H1 (cell line): ENCODE measurements at regions not wholly inside any gene's neighbourhood (a gene's known extent, or its start where the extent isn't known, plus 50 kb on each side); places are given as distances from the start of the nearest gene placed in this dataset.

Experiments
- CTCF ChIA-PET: fragments of 300-600 bp; sonication (Branson Sonifier 250); formaldehyde crosslinking; loops from one replicate; lab custom pipeline; 2021; ENCODE audit not compliant: partially characterized antibody; lab: Charles Lee
- POLR2A ChIA-PET: fragments of 300-600 bp; sonication (Branson Sonifier 250); formaldehyde crosslinking; loops from one replicate; lab custom pipeline; 2021; ENCODE audit warnings: inconsistent platforms; ENCODE audit not compliant: partially characterized antibody; lab: Charles Lee
- DNase-seq, 2 experiments: peaks; one replicate each; pipeline versions ENCODE4 v3.0.0 to v3.0.0-alpha.2; 2010 to 2022; ENCODE audit warnings: low spot score in 2 of 2, low read depth in 1 of 2, mixed read lengths in 1 of 2
- FAIRE-seq: peaks from 2 replicates; lab custom pipeline; 2011; peaks lifted over from hg19 to GRCh38; lab: Jason Lieb, UNC
- H2AFZ ChIP-seq: 2 replicates; pipeline ENCODE4 v1.8.1; 2012; ENCODE audit warnings: low read length, inconsistent platforms
- H2AK5ac ChIP-seq: 2 replicates; pipeline ENCODE4 v1.6.1; 2013; ENCODE audit warnings: low read depth, low read length
- H2BK120ac ChIP-seq: replicated peaks from 2 replicates; pipeline ENCODE3; 2013; ENCODE audit warnings: low read depth, low read length, inconsistent platforms
- H2BK12ac ChIP-seq: 2 replicates; pipeline ENCODE4 v1.6.1; 2013; ENCODE audit warnings: low read depth, low read length
- H2BK15ac ChIP-seq: 2 replicates; pipeline ENCODE4 v1.6.1; 2013; ENCODE audit warnings: low read length
- H2BK20ac ChIP-seq: 2 replicates; pipeline ENCODE4 v1.6.1; 2013; ENCODE audit warnings: low read length
- H2BK5ac ChIP-seq: 2 replicates; pipeline ENCODE4 v1.6.1; 2013; ENCODE audit warnings: low read depth, low read length
- H3K14ac ChIP-seq: 2 replicates; pipeline ENCODE4 v1.6.1; 2013; ENCODE audit warnings: inconsistent platforms; ENCODE audit not compliant: insufficient read length
- H3K18ac ChIP-seq: 2 replicates; pipeline ENCODE4 v1.6.1; 2013; ENCODE audit warnings: low read length; ENCODE audit errors: extremely low read depth
- H3K23ac ChIP-seq: 2 replicates; pipeline ENCODE4 v1.6.1; 2013; ENCODE audit warnings: inconsistent platforms; ENCODE audit not compliant: insufficient read length
- H3K23me2 ChIP-seq: 2 replicates; pipeline ENCODE4 v1.6.1; 2013; ENCODE audit warnings: low read depth, low read length
- H3K27ac ChIP-seq: 2 replicates; pipeline ENCODE4 v1.6.1; 2011; ENCODE audit warnings: low read depth, low read length, inconsistent platforms
- H3K27me3 ChIP-seq, 4 experiments: replicated peaks in 1 of 4; 1 replicate in 1 of 4; 2 replicates in 3 of 4; pipeline versions ENCODE4 v1.6.1 to v1.8.1; 2011 to 2013; ENCODE audit warnings: low read length in 3 of 4, mild to moderate bottlenecking in 3 of 4, inconsistent platforms in 2 of 4, mixed read lengths in 2 of 4, moderate library complexity in 1 of 4; ENCODE audit not compliant: control insufficient read depth in 3 of 4, insufficient read depth in 3 of 4; ENCODE audit errors: extremely low read depth in 1 of 4
- H3K36me3 ChIP-seq, 4 experiments: 2 replicates each; pipeline versions ENCODE4 v1.6.1 to v1.8.1; 2011 to 2013; ENCODE audit warnings: mild to moderate bottlenecking in 4 of 4, low read length in 3 of 4, moderate library complexity in 2 of 4, control low read depth in 1 of 4, inconsistent platforms in 1 of 4; ENCODE audit not compliant: insufficient read depth in 4 of 4, control insufficient read depth in 2 of 4
- H3K4ac ChIP-seq: replicated peaks from 2 replicates; pipeline ENCODE3; 2013; ENCODE audit warnings: low read length, low read depth, mixed read lengths, inconsistent platforms; ENCODE audit not compliant: insufficient read length
- H3K4me1 ChIP-seq, 4 experiments: replicated peaks in 1 of 4; 1 replicate in 1 of 4; 2 replicates in 3 of 4; pipeline versions ENCODE4 v1.6.1 to v1.8.1; 2011 to 2013; ENCODE audit warnings: low read length in 3 of 4, inconsistent platforms in 2 of 4, mixed read lengths in 1 of 4; ENCODE audit not compliant: insufficient read depth in 4 of 4, control insufficient read depth in 3 of 4
- H3K4me2 ChIP-seq, 2 experiments: 2 replicates each; pipeline versions ENCODE4 v1.6.1 to v1.8.1; 2011 to 2013; ENCODE audit warnings: low read depth in 2 of 2, low read length in 2 of 2, control low read depth in 1 of 2, inconsistent platforms in 1 of 2, mild to moderate bottlenecking in 1 of 2; ENCODE audit not compliant: insufficient read depth in 1 of 2
- H3K4me3 ChIP-seq, 4 experiments: fragments of 200-600, 300-600 bp in 1 of 4; sonication (generic), shearing (Covaris generic), sonication (Bioruptor Twin) in 1 of 4; 2 replicates each; pipeline versions ENCODE4 v1.5.1 to v1.8.1; 2011 to 2016; ENCODE audit warnings: low read length in 4 of 4, low read depth in 3 of 4, control low read depth in 2 of 4, inconsistent platforms in 2 of 4, mild to moderate bottlenecking in 2 of 4, mixed read lengths in 1 of 4, moderate library complexity in 1 of 4; ENCODE audit not compliant: insufficient read depth in 2 of 4; ENCODE audit errors: extremely low read depth in 1 of 4
- H3K56ac ChIP-seq: replicated peaks from 2 replicates; pipeline ENCODE3; 2013; ENCODE audit warnings: low read depth, mild to moderate bottlenecking, mixed read lengths, low read length, inconsistent platforms; ENCODE audit not compliant: insufficient read length
- H3K79me1 ChIP-seq: 2 replicates; pipeline ENCODE4 v1.6.1; 2013; ENCODE audit warnings: low read depth, low read length, control low read depth
- H3K79me2 ChIP-seq, 2 experiments: 2 replicates each; pipeline versions ENCODE4 v1.6.1 to v1.8.1; 2012 to 2013; ENCODE audit warnings: low read length in 2 of 2, mild to moderate bottlenecking in 2 of 2, inconsistent platforms in 1 of 2; ENCODE audit not compliant: insufficient read depth in 2 of 2, control insufficient read depth in 1 of 2
- H3K9ac ChIP-seq, 4 experiments: replicated peaks in 1 of 4; 1 replicate in 1 of 4; 2 replicates in 3 of 4; pipeline versions ENCODE4 v1.6.1 to v1.8.1; 2011 to 2013; ENCODE audit warnings: low read depth in 3 of 4, low read length in 3 of 4, control low read depth in 2 of 4, mild to moderate bottlenecking in 2 of 4, moderate library complexity in 2 of 4, inconsistent platforms in 1 of 4; ENCODE audit errors: extremely low read depth in 1 of 4
- H3K9me3 ChIP-seq, 2 experiments: 2 replicates each; pipeline versions ENCODE4 v1.6.1 to v1.8.1; 2012 to 2013; ENCODE audit warnings: mild to moderate bottlenecking in 2 of 2, moderate library complexity in 2 of 2, control low read depth in 1 of 2, inconsistent platforms in 1 of 2, low read depth in 1 of 2, low read length in 1 of 2, mixed read lengths in 1 of 2; ENCODE audit not compliant: insufficient read depth in 2 of 2
- H4K20me1 ChIP-seq, 2 experiments: replicated peaks in 1 of 2; 2 replicates each; pipeline versions ENCODE3 to v1.8.1; 2011 to 2013; ENCODE audit warnings: inconsistent platforms in 2 of 2, low read length in 2 of 2, mild to moderate bottlenecking in 1 of 2; ENCODE audit not compliant: insufficient read depth in 2 of 2, control insufficient read depth in 1 of 2
- H4K5ac ChIP-seq: 2 replicates; pipeline ENCODE4 v1.6.1; 2013; ENCODE audit warnings: low read length, low read depth, mixed read lengths, inconsistent platforms; ENCODE audit not compliant: insufficient read length
- H4K8ac ChIP-seq: 2 replicates; pipeline ENCODE4 v1.8.0; 2013; ENCODE audit warnings: mild to moderate bottlenecking, moderate library complexity, low read length, inconsistent platforms; ENCODE audit not compliant: insufficient read depth; ENCODE audit errors: extremely low read depth
- H4K91ac ChIP-seq: replicated peaks from 2 replicates; pipeline ENCODE3; 2013; ENCODE audit warnings: low read length, mixed read lengths, inconsistent platforms; ENCODE audit not compliant: insufficient read length
- BCL11A ChIP-seq, 2 experiments: IDR thresholded peaks; one replicate each; pipeline ENCODE4 v1.6.1; 2011; ENCODE audit warnings: low read depth in 2 of 2, low read length in 2 of 2, mild to moderate bottlenecking in 2 of 2
- GABPA ChIP-seq: IDR thresholded peaks from 2 replicates; pipeline ENCODE4 v1.6.1; 2011; ENCODE audit warnings: mild to moderate bottlenecking, low read length, moderate library complexity, borderline replicate concordance; ENCODE audit not compliant: insufficient read depth
- MAFK ChIP-seq: IDR thresholded peaks from 2 replicates; pipeline ENCODE4 v1.6.1; 2012; ENCODE audit warnings: low read depth, mild to moderate bottlenecking, improper control_type of control experiment, low read length
- POLR2AphosphoS5 ChIP-seq: IDR thresholded peaks from 2 replicates; pipeline ENCODE4 v1.6.1; 2011; ENCODE audit warnings: low read depth, low read length
- SIRT6 ChIP-seq: IDR thresholded peaks from one replicate; pipeline ENCODE4 v1.7.1; 2012; ENCODE audit warnings: low read length, inconsistent platforms
- TEAD4 ChIP-seq: IDR thresholded peaks from 2 replicates; pipeline ENCODE4 v1.6.1; 2012; ENCODE audit warnings: low read depth, low read length, inconsistent platforms, mixed read lengths
- WGBS, 2 experiments: shearing (Covaris generic) in 1 of 2; methylation state at CpG; one replicate each; pipeline versions ENCODE4 v1.1.6 to v1.1.7; 2013 to 2015; ENCODE audit warnings: low lambda C conversion rate in 2 of 2, mixed read lengths in 2 of 2, inconsistent platforms in 1 of 2, low coverage in 1 of 2, missing lambda C conversion rate in 1 of 2; ENCODE audit not compliant: insufficient replicate concordance in 2 of 2, insufficient coverage in 1 of 2, insufficient read length in 1 of 2; ENCODE audit errors: extremely low coverage in 1 of 2, missing lambda C conversion rate in 1 of 2; 5-methylcytosine and 5-hydroxymethylcytosine counted together

GRCh38 chr4:189364032-189364449, 576.6 kb upstream of the FRG1 start:
- no peaks in the 10 kb centered on the region for H3K79me1 ChIP-seq
- H4K5ac ChIP-seq = no peak overlapping the region
- DNase-seq = no peak
- no peak overlapping the region for H3K56ac ChIP-seq
- CTCF ChIA-PET = no interaction called here
- H3K36me3 ChIP-seq = no peaks in the 10 kb centered on the region
- no peaks in the 10 kb centered on the region for H3K27me3 ChIP-seq
- no peaks in the 10 kb centered on the region for H3K9me3 ChIP-seq
- no peak overlapping the region for H2BK15ac ChIP-seq
- no peak overlapping the region for H2BK20ac ChIP-seq
- no peaks in the 10 kb centered on the region for H3K79me2 ChIP-seq
- H3K18ac ChIP-seq = no peak overlapping the region
- H3K27ac ChIP-seq = no peak overlapping the region
- no peak overlapping the region for H3K4ac ChIP-seq
- no peak for FAIRE-seq
- no peak overlapping the region for H3K4me3 ChIP-seq
- H3K9ac ChIP-seq = no peak overlapping the region
- H4K20me1 ChIP-seq = peaks cover 0 to 3% of the 10 kb centered on the region in 2 experiments
- no peak overlapping the region for H3K23ac ChIP-seq
- H2BK5ac ChIP-seq = no peak overlapping the region
- peaks cover 4% of the 10 kb centered on the region; the same call in 1 of the 2 replicates for H3K23me2 ChIP-seq
- H3K4me2 ChIP-seq = no peak overlapping the region
- H3K4me1 ChIP-seq = no peaks in the 10 kb centered on the region
- no peak overlapping the region for H2BK120ac ChIP-seq
- TF ChIP-seq TEAD4 (0 out of 2 replicates have a peak, but pooled peaks have one; percentile 13), BCL11A (IDR thresholded peaks at IDR 0.05; ENCODE audit: low read depth in 2 of 2, low read length in 2 of 2) (no peak), POLR2AphosphoS5 (no peak), GABPA (no peak), SIRT6 (no peak), MAFK (no peak)
- TF ChIP-seq, all 59 proteins: peak for 1
- H4K91ac ChIP-seq = no peak overlapping the region
- H4K8ac ChIP-seq = no peak overlapping the region
- POLR2A ChIA-PET = no interaction called here
- H2AFZ ChIP-seq = no peak overlapping the region
- WGBS, 2 experiments = 89% methylated on average over 27 of the region's 44 CpGs; no CpG with 5 or more reads in 1 of the 2 experiments
- no peak overlapping the region for H2BK12ac ChIP-seq
- no peak overlapping the region for H3K14ac ChIP-seq
- no peak overlapping the region for H2AK5ac ChIP-seq
